Aorta (tissue), 5 donors: ENCODE measurements at regions not wholly inside any gene's neighbourhood (a gene's known extent, or its start where the extent isn't known, plus 50 kb on each side); places are given as distances from the start of the nearest gene placed in this dataset.
"Not testable (repeated sequence)": the region's sequence is repeated elsewhere in the genome, so short reads cannot be mapped to it uniquely, and the experiment has no call there.

ENCODE experiments used
- ATAC-seq: fragments of 200-7000 bp; cut with Tn5 transposase; one replicate; pipeline ENCODE4 v1.9.1; 2022; ENCODE audit warnings: moderate library complexity; ENCODE audit not compliant: low FRiP score
- DNase-seq, 2 donors: peaks; one replicate each; pipeline ENCODE4 v3.0.0-alpha.2; 2020
- H3K27ac ChIP-seq, 2 donors: one replicate each; pipeline ENCODE4 v1.5.1; 2013; ENCODE audit warnings: low read length in 2 of 2, mild to moderate bottlenecking in 2 of 2, moderate library complexity in 2 of 2, control low read depth in 1 of 2, inconsistent platforms in 1 of 2, low read depth in 1 of 2
- H3K27me3 ChIP-seq, 2 donors: one replicate each; pipeline ENCODE4 v1.6.1; 2013; ENCODE audit warnings: control low read depth in 1 of 2, low read length in 1 of 2, mild to moderate bottlenecking in 1 of 2, moderate library complexity in 1 of 2; ENCODE audit not compliant: insufficient read depth in 2 of 2, control insufficient read depth in 1 of 2
- H3K36me3 ChIP-seq, 2 donors: one replicate each; pipeline ENCODE4 v1.6.1; 2013; ENCODE audit warnings: control low read depth in 1 of 2, low read length in 1 of 2, mild to moderate bottlenecking in 1 of 2; ENCODE audit not compliant: insufficient read depth in 2 of 2, control insufficient read depth in 1 of 2
- H3K4me1 ChIP-seq, 2 donors: one replicate each; pipeline ENCODE4 v1.6.1; 2013; ENCODE audit warnings: low read length in 2 of 2, control low read depth in 1 of 2, mild to moderate bottlenecking in 1 of 2, moderate library complexity in 1 of 2; ENCODE audit not compliant: insufficient read depth in 2 of 2, control insufficient read depth in 1 of 2
- H3K4me3 ChIP-seq, 2 donors: one replicate each; pipeline ENCODE4 v1.5.1; 2013; ENCODE audit warnings: low read length in 2 of 2, control low read depth in 1 of 2, mild to moderate bottlenecking in 1 of 2
- H3K9me3 ChIP-seq: one replicate; pipeline ENCODE4 v1.6.1; 2013; ENCODE audit warnings: mild to moderate bottlenecking, low read length; ENCODE audit not compliant: control insufficient read depth
- WGBS, 2 donors: extraction: QIAGEN DNeasy Blood & Tissue Kit; methylation state at CpG; one replicate each; pipeline ENCODE4 v1.1.7; 2013; 5-methylcytosine and 5-hydroxymethylcytosine counted together
- intact Hi-C, 2 donors: fragments of 100-400 bp; cut with DNase I; formaldehyde crosslinking; loops; one replicate each; pipeline versions ENCODE4 v1.14.2 to v1.15.0; 2022
- donor health status: healthy with polysubstance abuse.
- donor health status: Bipolar disorder and iron deficiency.
- donor health status: DM: no; HTN: no; CAD: no.
- donor health status: DM: no; HTN: no; CAD: no.
- donor health status: DM: yes; HTN: yes; CAD: no.

DNA sequence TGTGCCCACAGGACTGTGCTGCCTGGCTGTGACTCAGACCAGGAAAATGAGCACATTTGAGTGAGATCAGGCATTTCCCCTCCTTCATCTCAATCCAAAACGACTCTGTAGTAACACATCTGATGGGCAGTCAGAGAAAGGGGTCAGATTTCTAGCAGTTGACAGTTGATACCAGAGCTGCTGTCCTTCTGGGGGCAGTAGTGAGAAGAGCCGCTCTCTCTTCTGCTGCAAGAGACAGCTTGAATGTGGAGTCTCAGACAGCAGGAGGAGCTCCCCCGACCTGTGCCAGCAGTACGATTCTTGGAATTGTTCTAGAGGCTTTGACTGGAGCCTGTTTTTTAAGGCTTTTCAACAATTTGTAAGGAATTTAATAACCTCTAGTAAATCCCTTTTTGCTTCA lies 1413.7 kb downstream of the RPIA start:
- DNase-seq, intact Hi-C loops, ATAC-seq, H3K4me1 ChIP-seq, H3K9me3 ChIP-seq, H3K27me3 ChIP-seq, H3K36me3 ChIP-seq, H3K4me3 ChIP-seq, H3K27ac ChIP-seq: not testable (repeated sequence)
- WGBS, 2 donors: 0 to 10% methylated on average over 4 of the region's 4 CpGs

DNA sequence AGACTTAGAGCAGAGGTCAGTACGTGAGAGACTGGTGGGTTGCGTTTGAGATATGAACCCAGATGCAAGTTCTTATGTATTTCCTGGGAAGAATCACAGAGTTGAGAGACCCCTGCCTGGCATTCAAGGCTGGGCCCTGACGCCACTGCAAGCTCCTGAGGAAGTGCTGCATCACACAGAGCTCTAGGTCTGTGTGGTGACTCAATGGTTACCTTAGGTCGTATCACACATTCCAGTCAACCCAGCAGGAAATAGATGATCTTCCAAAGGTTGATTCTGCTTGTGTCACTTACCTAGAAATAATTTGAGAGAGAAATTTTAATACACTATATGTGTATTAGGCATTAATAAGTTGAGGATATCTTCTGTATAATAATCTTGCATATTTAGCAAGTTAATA lies 1431.9 kb downstream of the RPIA start:
- H3K27me3 ChIP-seq, H3K4me1 ChIP-seq, H3K9me3 ChIP-seq, H3K4me3 ChIP-seq, H3K27ac ChIP-seq, H3K36me3 ChIP-seq, intact Hi-C loops, ATAC-seq, DNase-seq: not testable (repeated sequence)
- WGBS, 2 donors: 53 to 62% methylated on average over 4 of the region's 4 CpGs

- H3K36me3 ChIP-seq, H3K27me3 ChIP-seq, intact Hi-C loops, H3K9me3 ChIP-seq, H3K27ac ChIP-seq, H3K4me1 ChIP-seq, H3K4me3 ChIP-seq, ATAC-seq, DNase-seq: not testable (repeated sequence)
- 75 to 91% methylated on average over 1 of the region's 1 CpG for WGBS, 2 donors
These were observed 1447.6 kb downstream of the RPIA start for GRCh38 chr2:90139046-90139445.

DNA sequence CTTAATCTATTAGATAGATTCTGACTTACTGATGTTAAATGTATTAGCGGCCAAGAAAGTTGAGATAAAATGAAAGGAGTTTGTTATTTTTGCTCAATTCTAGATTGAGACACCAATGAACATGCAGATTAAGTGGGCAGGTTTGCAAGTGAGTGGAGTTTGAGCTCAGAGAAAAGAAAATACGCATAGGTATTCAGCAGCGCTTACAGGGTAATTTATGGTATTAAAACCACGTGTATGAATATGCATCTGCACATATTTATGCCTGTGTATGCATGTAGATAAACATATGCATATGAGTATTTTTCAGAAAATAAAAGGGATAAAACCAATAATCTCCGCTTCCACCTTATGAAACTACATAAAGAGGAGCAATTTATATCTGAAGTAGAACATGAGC lies 1450.1 kb downstream of the RPIA start:
- H3K36me3 ChIP-seq, H3K27ac ChIP-seq, ATAC-seq, H3K27me3 ChIP-seq, H3K9me3 ChIP-seq, H3K4me3 ChIP-seq, H3K4me1 ChIP-seq, DNase-seq, intact Hi-C loops: not testable (repeated sequence)
- WGBS, 2 donors: 38 to 49% methylated on average over 5 of the region's 5 CpGs

- intact Hi-C loops, ATAC-seq, H3K27me3 ChIP-seq: not testable (repeated sequence)
These were observed 1460.3 kb downstream of the RPIA start for GRCh38 chr2:90151805-90152204.

DNA sequence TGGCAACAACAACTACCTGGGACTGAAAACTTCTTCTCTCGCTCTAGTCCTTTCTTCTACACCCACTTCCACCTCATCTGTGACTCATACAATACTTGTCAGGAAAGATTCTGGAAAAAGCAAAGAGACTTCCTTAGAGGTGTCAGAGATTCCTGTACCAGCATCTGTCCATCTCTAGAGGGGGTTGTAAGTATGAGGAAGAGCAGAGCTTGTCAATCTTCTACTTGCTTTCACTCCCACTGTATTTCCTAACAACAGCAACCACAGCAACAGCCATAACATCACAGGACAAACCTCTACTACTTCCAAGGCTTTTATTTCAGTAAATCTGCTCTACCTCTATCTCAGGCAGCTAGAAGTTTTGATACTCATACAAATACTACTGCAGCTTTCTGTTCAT lies 1479.5 kb downstream of the RPIA start:
- intact Hi-C loops, H3K36me3 ChIP-seq, DNase-seq, ATAC-seq, H3K27ac ChIP-seq, H3K9me3 ChIP-seq, H3K27me3 ChIP-seq, H3K4me1 ChIP-seq, H3K4me3 ChIP-seq: not testable (repeated sequence)
- 89 to 94% methylated on average over 1 of the region's 1 CpG for WGBS, 2 donors

More at GRCh38 chr2:90151805-90152204, 1460.3 kb downstream of the RPIA start:
- H3K4me1 ChIP-seq, H3K36me3 ChIP-seq, DNase-seq, H3K27ac ChIP-seq, H3K9me3 ChIP-seq, H3K4me3 ChIP-seq: not testable (repeated sequence)

DNA sequence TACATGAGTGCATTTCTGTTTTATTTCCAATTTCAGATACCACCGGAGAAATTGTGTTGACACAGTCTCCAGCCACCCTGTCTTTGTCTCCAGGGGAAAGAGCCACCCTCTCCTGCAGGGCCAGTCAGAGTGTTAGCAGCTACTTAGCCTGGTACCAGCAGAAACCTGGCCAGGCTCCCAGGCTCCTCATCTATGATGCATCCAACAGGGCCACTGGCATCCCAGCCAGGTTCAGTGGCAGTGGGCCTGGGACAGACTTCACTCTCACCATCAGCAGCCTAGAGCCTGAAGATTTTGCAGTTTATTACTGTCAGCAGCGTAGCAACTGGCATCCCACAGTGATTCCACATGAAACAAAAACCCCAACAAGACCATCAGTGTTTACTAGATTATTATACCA lies 1481.6 kb downstream of the RPIA start:
- H3K36me3 ChIP-seq, H3K9me3 ChIP-seq, H3K27ac ChIP-seq, H3K27me3 ChIP-seq, H3K4me3 ChIP-seq, intact Hi-C loops, H3K4me1 ChIP-seq, ATAC-seq, DNase-seq: not testable (repeated sequence)
- WGBS, 2 donors: 70 to 75% methylated on average over 2 of the region's 2 CpGs

GRCh38 chr2:90179591-90179990 lies 1488.1 kb downstream of the RPIA start:
- H3K4me3 ChIP-seq, H3K4me1 ChIP-seq, DNase-seq, ATAC-seq, H3K9me3 ChIP-seq, H3K27me3 ChIP-seq, H3K27ac ChIP-seq, H3K36me3 ChIP-seq, intact Hi-C loops: not testable (repeated sequence)
- WGBS, 2 donors: 29 to 60% methylated on average over 1 to 2 of the region's 3 CpGs

DNA sequence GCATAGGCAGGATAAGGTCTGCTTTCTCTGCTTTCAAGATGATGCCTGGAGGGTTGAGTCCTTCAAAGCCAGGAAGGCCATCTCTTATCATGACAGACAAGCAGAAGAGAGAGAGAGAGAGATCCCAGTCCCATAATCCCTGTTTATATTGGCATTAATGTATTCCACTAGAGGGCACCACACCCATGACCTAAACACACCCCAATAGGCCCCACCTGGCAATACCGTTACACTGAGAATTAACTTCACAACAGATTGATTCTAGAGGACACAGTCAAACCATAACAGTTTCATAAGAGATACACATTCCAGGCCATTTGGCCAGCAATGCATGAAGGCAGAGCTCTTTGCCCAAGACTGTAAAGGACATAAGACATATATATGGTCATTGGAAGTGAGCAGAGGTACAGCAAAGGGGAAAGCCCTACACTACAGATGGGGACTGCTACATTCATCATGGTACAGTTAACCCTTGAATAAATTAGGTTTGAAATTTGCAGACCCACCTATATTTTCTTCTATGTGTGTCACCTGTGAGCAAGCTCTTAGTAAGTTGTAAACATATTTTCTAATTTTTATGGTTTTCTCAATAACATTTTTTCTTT lies 1516.1 kb downstream of the RPIA start:
- DNase-seq: no peak
- Histone ChIP-seq H3K36me3 (no peaks in the 10 kb centered on the region), H3K27me3 (no peaks in the 10 kb centered on the region), H3K27ac (no peak overlapping the region), H3K9me3 (no peaks in the 10 kb centered on the region), H3K4me3 (no peak overlapping the region), H3K4me1 (no peaks in the 10 kb centered on the region)
- ATAC-seq: no peak
- WGBS, 2 donors: 17 to 20% methylated on average over 1 of the region's 1 CpG
- intact Hi-C loops: no loop called here
